Keratinocyte (primary cell): ENCODE measurements at regions not wholly inside any gene's neighbourhood (a gene's known extent, or its start where the extent isn't known, plus 50 kb on each side); places are given as distances from the start of the nearest gene placed in this dataset.

Experiments used
- CTCF ChIP-seq, 3 experiments: IDR thresholded peaks in 1 of 3; conservative IDR thresholded peaks in 1 of 3; optimal IDR thresholded peaks in 1 of 3; 2 replicates in 2 of 3; 3 replicates in 1 of 3; pipeline versions ENCODE3 to v1.5.1; 2011; ENCODE audit warnings: low read length in 3 of 3, mild to moderate bottlenecking in 3 of 3, moderate library complexity in 2 of 3, control low read depth in 1 of 3, inconsistent platforms in 1 of 3; ENCODE audit not compliant: insufficient read depth in 2 of 3; ENCODE audit errors: extremely low read depth in 1 of 3
- EZH2 ChIP-seq: IDR thresholded peaks from one replicate; pipeline ENCODE4 v1.6.1; 2012; ENCODE audit warnings: inconsistent platforms, mild to moderate bottlenecking, low read length, moderate library complexity

- TF ChIP-seq CTCF (optimal IDR thresholded peaks at IDR 0.05 in 1 of 3, IDR thresholded peaks at IDR 0.05 in 1 of 3, conservative IDR thresholded peaks at IDR 0.05 in 1 of 3; ENCODE audit: extremely low read depth in 1 of 3, insufficient read depth in 2 of 3, low read length in 3 of 3) (no peak), EZH2 (no peak)
These were observed 361.1 kb upstream of the ATP10A start for GRCh38 chr15:26224266-26224665.
